T-helper 1 cell (primary cell): ENCODE measurements at regions not wholly inside any gene's neighbourhood (a gene's known extent, or its start where the extent isn't known, plus 50 kb on each side); places are given as distances from the start of the nearest gene placed in this dataset.
"Not testable (repeated sequence)": the region's sequence is repeated elsewhere in the genome, so short reads cannot be mapped to it uniquely, and the experiment has no call there.

Source experiments
- DNase-seq, 5 donors: peaks; one replicate each; pipeline ENCODE4 v3.0.0-alpha.2; 2012 to 2020

- no peak for DNase-seq
These were observed 1906.6 kb upstream of the TENM3 start for GRCh38 chr4:180336494-180337090.

- DNase-seq, result no peak
These were observed 1901.3 kb upstream of the TENM3 start for GRCh38 chr4:180341926-180342325.

- DNase-seq, result no peak
These were observed 1892.3 kb upstream of the TENM3 start for GRCh38 chr4:180350901-180351300.

- DNase-seq, result no peak
These were observed 1886.4 kb upstream of the TENM3 start for GRCh38 chr4:180356766-180357165.

GRCh38 chr4:180360113-180360512, 1883.1 kb upstream of the TENM3 start:
- DNase-seq, result not testable (repeated sequence)

GRCh38 chr4:180363815-180364214, 1879.4 kb upstream of the TENM3 start:
- DNase-seq, result no peak

GRCh38 chr4:180372691-180373090, 1870.5 kb upstream of the TENM3 start:
- no peak for DNase-seq

GRCh38 chr4:180377741-180378140, 1865.5 kb upstream of the TENM3 start:
- no peak for DNase-seq

DNA sequence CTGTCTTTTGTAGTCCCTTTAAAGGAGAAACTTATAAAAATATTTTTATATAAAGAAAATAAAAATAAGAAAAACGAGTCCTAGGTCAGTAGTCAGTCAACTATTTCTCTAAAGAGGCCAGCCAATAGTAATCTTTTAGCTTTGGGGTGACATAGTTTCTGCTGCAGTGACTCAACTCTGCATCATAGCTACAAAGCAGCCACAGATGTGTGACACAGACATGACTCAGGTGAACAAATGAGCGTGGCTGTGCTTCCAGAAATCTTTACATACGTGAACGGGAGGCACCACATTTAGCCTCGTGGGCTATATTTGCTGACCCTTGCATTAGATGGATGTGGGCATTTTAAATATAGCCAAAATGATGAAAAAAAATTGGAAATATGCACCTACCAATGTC, 1862.5 kb upstream of the TENM3 start:
- DNase-seq, result no peak

GRCh38 chr4:180391613-180392012, 1851.6 kb upstream of the TENM3 start:
- no peak for DNase-seq

DNA sequence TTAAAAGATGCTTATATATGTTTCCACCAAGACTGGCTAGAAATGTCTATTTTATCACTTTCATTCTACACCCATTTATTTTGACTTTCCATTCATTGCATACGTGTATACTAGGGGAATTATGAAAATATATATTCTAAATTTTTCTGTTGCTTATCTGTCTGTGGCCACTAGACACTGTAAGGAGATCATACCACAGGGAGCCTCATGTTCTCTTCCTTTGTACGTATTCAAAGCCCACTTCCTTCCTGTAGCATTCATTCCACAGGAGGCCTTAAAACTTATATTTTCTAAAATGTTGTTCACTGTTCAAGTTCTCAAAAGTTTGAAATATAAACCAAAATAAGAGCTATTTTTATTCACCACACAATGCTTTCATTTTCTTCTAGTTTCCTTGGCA, 1848.9 kb upstream of the TENM3 start:
- DNase-seq, result no peak

DNA sequence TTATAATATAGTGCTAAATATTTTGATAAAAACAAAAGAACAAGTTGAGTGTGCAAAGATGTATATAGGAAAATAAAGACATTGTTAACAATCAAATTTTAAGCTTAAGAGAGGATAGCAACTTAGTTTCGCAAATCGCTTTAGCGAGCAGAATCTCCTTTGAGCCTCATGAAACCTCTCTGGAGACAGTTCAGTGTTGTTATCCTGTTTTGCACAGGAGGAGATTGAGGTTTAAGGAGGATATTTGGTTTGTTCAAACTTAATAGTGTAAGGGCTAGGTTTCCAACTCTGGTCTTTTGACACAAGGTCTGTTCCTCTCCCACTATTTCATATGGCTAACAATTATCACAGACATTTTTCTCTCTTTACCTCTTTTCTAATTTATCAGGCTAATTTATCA, 1848.5 kb upstream of the TENM3 start:
- DNase-seq, result no peak

GRCh38 chr4:180398564-180398963, 1844.6 kb upstream of the TENM3 start:
- DNase-seq, result no peak

DNA sequence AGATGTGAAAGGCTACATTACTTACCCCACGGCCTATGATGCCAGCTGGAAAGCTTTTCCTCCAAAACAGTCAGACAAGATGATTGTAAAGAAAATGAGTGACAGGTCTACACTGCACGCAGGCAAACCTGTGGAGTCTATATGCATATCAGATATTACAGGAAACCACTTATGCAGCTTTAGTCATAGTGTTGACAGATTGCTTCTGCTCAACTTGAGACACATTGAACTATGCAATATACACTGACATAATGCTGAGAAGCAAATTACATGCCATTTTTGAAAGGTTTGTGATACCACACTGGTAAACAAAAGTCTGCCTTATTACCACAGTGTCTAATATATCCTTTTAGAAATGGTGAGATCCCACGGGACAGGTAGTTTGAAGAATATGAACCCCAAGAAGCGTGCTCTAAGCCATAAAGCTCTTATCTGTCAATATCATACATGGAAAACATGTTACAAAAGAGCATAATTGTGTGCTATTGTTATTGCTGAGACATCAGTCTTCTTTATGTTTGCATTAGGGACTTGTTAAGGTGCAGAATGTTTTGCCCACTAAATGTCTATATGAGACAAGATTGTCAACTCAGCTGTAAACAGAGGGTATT, 1835.8 kb upstream of the TENM3 start:
- no peak for DNase-seq

GRCh38 chr4:180418819-180419531, 1824.2 kb upstream of the TENM3 start:
- no peak for DNase-seq

- no peak for DNase-seq
These were observed 1820.1 kb upstream of the TENM3 start for GRCh38 chr4:180422989-180423711.

DNA sequence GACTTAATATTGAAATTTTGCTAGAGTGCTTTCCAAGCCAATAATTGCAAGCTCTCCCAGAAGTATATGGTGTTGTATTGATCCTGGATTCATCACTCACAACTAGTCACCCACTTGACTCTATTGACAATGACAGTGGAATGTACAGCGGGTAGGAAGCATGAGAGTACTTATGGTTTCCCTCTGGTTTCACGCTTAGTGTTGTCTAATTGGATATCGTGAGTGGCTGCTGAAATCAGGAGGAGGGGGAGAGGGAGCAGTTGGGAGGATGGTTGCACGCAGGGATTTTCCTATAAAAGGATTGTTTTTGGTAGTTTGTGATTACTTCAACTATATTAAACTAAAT, 1819.5 kb upstream of the TENM3 start:
- no peak for DNase-seq

GRCh38 chr4:180426938-180427337, 1816.3 kb upstream of the TENM3 start:
- DNase-seq, result no peak

DNA sequence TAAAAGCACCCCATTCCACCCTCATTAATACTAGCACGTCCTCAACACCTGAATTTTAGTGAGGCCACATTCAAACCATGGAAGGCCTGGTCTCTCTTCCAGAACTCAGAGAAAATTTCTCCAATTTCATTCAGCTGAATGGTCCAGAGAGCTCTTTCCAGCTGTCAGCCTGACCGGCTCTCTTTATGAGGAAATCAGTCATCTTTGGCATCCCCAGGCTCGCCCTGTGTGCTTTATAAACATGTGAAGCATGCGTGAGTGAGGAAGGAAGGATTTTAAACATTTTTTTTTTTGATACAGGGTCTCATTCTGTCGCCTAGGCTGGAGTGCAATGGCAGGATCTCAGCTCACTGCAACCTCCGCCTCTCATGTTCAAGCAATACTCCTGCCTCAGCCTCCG, 1812.9 kb upstream of the TENM3 start:
- no peak for DNase-seq

GRCh38 chr4:180434131-180434895, 1808.9 kb upstream of the TENM3 start:
- DNase-seq, result no peak

DNA sequence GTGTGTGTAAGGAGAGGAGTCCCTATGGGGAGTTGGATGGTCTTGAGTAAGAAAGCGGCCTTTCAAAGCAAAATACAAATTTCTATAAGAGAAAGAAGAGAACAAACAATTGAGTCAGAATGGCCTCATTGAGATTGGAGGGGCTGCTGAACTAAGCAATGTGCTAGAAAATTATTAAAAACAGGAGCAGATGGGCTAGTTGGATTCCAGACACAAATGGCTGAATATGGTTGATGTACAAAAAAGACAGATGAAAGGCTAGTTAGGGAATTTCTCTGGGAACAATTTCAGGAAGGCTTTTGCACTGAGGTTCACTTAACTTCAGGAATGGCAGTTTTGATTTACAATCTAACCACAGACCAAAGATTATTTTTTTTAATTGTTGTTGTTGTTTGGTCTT, 1806.8 kb upstream of the TENM3 start:
- DNase-seq, result no peak

- DNase-seq, result no peak
These were observed 1805.6 kb upstream of the TENM3 start for GRCh38 chr4:180437601-180438000.

GRCh38 chr4:180448306-180448705, 1794.9 kb upstream of the TENM3 start:
- DNase-seq, result no peak
